GM19455 (cell line): ENCODE measurements at regions not wholly inside any gene's neighbourhood (a gene's known extent, or its start where the extent isn't known, plus 50 kb on each side); places are given as distances from the start of the nearest gene placed in this dataset.

Experiments used
- ATAC-seq: cut with Tn5 transposase; IDR thresholded peaks from one replicate; pipeline ENCODE4 v1.9.1; 2021; ENCODE audit not compliant: unreplicated experiment

GRCh38 chr4:145251391-145251790 lies 71.0 kb upstream of the OTUD4 start:
- no peak for ATAC-seq

- no peak for ATAC-seq
Observed at GRCh38 chr4:145248971-145249370, 68.6 kb upstream of the OTUD4 start.

- ATAC-seq: no peak
Observed at GRCh38 chr4:145248502-145248901, 68.1 kb upstream of the OTUD4 start.

GRCh38 chr4:145234091-145234706 lies 53.8 kb upstream of the OTUD4 start:
- peak; percentile 97 for ATAC-seq

GRCh38 chr4:145231906-145232700 lies 51.7 kb upstream of the OTUD4 start:
- no peak for ATAC-seq

- ATAC-seq: no peak
Observed at GRCh38 chr4:145230726-145231125, 50.3 kb upstream of the OTUD4 start.
